AG09309 (cell line): ENCODE measurements at regions not wholly inside any gene's neighbourhood (a gene's known extent, or its start where the extent isn't known, plus 50 kb on each side); places are given as distances from the start of the nearest gene placed in this dataset.

Experiments used
- DNase-seq: peaks from one replicate; pipeline ENCODE4 v3.0.0-alpha.2; 2010; ENCODE audit warnings: low read depth
- H3K4me3 ChIP-seq: 2 replicates; pipeline ENCODE4 v1.5.1; 2011; ENCODE audit warnings: mild to moderate bottlenecking, low read depth, low read length, moderate library complexity; ENCODE audit not compliant: control insufficient read depth
- TF ChIP-seq, protein P1 (sequence below): IDR thresholded peaks from 2 replicates; pipeline ENCODE4 v1.5.1; 2011; ENCODE audit warnings: mild to moderate bottlenecking, low read depth, low read length, inconsistent platforms; ENCODE audit not compliant: insufficient read depth, control insufficient read depth; ENCODE audit errors: missing control alignments

DNA sequence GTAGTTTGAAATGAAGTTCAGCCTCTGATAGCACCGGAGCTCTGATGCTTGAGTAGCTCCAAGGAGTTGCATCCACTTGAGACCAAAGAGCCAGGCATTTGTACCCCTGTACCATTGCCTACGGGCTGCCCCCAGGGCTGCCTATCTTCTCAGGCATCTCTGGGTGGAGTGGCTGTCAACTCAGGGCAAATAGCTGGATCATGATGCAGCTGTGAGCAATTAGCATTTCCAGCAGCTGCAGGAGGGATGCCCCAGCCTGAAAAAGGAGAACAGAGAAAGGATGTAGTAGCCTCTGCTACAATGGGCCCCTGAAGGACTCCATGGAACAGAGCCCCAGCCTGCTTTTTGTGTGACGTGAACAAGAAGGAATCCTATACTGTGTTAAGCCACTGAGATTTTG lies 492.6 kb downstream of the BCOR start:
- no peak for DNase-seq
- TF ChIP-seq, protein P1, sequence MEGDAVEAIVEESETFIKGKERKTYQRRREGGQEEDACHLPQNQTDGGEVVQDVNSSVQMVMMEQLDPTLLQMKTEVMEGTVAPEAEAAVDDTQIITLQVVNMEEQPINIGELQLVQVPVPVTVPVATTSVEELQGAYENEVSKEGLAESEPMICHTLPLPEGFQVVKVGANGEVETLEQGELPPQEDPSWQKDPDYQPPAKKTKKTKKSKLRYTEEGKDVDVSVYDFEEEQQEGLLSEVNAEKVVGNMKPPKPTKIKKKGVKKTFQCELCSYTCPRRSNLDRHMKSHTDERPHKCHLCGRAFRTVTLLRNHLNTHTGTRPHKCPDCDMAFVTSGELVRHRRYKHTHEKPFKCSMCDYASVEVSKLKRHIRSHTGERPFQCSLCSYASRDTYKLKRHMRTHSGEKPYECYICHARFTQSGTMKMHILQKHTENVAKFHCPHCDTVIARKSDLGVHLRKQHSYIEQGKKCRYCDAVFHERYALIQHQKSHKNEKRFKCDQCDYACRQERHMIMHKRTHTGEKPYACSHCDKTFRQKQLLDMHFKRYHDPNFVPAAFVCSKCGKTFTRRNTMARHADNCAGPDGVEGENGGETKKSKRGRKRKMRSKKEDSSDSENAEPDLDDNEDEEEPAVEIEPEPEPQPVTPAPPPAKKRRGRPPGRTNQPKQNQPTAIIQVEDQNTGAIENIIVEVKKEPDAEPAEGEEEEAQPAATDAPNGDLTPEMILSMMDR, result no peak

DNA sequence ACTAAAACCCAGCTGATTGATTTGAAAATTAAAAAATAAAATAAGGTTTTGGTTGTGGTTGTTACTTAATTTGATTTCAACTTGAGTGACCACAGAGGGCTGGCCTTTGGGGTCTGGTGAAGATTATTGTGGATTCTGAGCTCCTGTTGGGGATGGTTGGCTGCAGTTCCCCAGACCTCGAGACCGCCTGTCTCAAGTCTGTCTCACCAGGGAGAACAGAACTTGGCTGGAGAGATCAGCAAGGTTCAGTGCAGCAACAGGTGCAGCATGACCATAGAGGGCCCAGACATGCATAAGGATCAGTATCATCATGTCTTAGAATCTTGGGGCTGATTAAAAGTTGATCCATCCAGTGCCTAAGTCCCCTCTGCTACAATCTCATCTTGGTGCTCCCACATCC lies 491.9 kb downstream of the BCOR start:
- no peak overlapping the region for H3K4me3 ChIP-seq
- TF ChIP-seq, protein P1, result no peak
- no peak for DNase-seq

More for the DNA sequence above, 492.6 kb downstream of the BCOR start:
- no peak overlapping the region for H3K4me3 ChIP-seq

DNA sequence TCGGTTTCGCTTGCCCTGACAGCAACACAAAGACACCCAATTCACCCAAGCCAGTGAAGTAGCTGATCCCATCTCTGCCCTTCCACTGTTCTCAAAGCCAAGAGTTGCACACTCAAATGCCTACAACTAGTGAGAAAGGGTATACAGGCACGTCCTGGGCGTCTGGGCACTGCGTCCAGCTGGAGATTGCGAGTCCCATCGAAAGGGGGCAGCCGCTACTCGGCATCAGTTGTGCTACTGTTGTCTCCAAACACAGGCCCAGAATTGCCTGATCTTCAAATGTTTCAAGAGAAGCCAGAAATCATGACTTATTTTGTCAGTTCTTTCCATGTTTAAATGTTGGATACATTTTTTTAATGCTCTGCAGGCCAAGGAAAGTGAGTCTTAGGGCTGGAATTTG lies 487.8 kb downstream of the BCOR start:
- TF ChIP-seq, protein P1, result peak; percentile 11
- no peak for DNase-seq

DNA sequence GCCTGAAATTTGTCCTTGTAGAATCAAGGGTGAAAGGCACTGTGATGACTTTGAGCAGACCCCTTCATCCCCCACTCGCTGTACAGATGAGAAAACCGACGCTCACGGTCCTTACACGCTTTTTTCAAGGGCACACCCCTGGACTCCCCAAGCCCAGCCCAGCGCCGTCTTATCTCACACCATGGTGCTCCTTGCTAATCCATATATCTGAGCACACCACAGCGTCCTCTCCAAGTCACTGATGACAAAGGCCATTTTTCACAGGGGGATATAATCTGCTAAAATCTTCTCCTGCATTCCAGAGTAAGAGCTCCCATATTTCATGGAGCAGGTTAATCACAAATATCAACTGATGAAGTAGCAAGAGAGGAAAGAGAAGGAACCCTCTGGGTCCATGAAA lies 486.3 kb downstream of the BCOR start:
- TF ChIP-seq, protein P1, result no peak
- DNase-seq, result no peak

More for the DNA sequence above, 487.8 kb downstream of the BCOR start:
- no peak overlapping the region for H3K4me3 ChIP-seq

DNA sequence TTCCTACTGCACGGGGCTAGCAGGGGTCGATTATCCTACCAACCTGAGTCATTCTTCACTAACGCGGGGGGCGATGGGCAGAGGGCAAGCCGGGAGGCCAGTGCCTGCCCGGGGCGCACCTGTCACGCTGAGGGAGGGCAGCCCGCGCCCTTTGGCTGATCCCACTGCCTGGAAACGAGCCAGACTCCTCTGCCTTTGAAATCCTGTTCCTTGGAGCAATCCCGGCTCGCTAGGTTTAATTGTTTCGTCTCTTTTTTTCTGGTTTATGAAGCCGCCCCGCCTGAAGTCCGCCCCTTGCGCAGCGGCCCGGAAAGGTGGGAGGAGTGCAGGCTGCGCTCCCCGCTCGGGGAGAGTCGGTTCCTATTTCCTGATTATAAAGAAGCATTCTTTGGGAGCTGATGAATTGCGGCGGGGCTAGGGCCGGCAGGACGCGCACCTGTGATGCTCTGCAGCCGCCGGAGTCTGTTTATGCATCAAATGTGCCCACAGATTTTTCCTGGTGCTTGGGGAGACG lies 484.2 kb downstream of the BCOR start:
- no peak overlapping the region for H3K4me3 ChIP-seq
- TF ChIP-seq, protein P1, result no peak
- DNase-seq, result no peak

More for the DNA sequence above, 486.3 kb downstream of the BCOR start:
- H3K4me3 ChIP-seq, result no peak overlapping the region

DNA sequence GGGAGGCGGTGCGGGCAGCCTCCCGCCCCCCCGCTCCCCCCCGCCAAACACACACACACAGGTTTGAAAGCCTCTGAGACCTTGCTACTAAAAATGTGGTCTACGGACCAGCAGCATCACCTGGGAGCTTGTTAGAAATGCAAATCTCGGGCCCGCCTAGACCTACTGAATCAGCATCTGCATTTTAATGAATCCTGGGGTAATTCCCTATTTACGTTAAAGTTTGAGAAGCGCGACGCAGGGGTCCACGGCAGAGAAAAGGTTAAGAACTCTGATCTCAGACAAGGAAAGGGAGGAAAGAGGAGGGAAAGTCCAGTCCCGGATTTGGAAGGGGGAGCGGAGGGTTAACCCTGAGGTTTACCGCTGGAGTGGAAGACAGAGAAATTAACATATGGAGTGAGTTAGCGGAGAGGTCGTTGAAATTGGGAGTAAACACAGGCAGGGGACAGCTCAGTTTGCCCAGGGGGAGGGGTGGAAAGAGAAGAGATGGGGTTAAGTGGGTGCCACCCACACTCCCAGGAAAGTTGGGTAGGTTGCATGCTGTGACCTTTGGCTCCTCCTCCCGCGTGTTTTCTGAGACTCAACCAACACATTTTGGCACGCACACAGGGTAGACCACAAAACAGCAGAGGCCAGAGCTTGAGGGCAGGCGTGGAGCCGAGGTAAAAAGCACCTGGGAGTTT lies 483.6 kb downstream of the BCOR start:
- H3K4me3 ChIP-seq, result no peak overlapping the region

More for the DNA sequence above, 483.6 kb downstream of the BCOR start:
- DNase-seq, result no peak
- TF ChIP-seq, protein P1, result no peak
